IMR-90 (cell line): ENCODE measurements at regions not wholly inside any gene's neighbourhood (a gene's known extent, or its start where the extent isn't known, plus 50 kb on each side); places are given as distances from the start of the nearest gene placed in this dataset.

Experiments
- CTCF ChIP-seq: conservative IDR thresholded peaks from 2 replicates; pipeline ENCODE4 v1.5.1; 2012; ENCODE audit warnings: mild to moderate bottlenecking, low read depth, low read length, improper control_type of control experiment
- MAZ ChIP-seq: IDR thresholded peaks from 2 replicates; pipeline ENCODE4 v1.6.1; 2012; ENCODE audit warnings: low read depth, mild to moderate bottlenecking, low read length, improper control_type of control experiment, moderate library complexity, borderline replicate concordance
- RCOR1 ChIP-seq: IDR thresholded peaks from 2 replicates; pipeline ENCODE4 v1.6.1; 2012; ENCODE audit warnings: mild to moderate bottlenecking, low read length, improper control_type of control experiment; ENCODE audit not compliant: insufficient replicate concordance

GRCh38 chr4:58507079-58507478 is 1396.9 kb upstream of the IGFBP7 start:
- TF ChIP-seq CTCF (no peak), RCOR1 (no peak), MAZ (no peak)
